Mucosa of gallbladder (tissue), 1 donor: ENCODE measurements at regions not wholly inside any gene's neighbourhood (a gene's known extent, or its start where the extent isn't known, plus 50 kb on each side); places are given as distances from the start of the nearest gene placed in this dataset.
"Not testable (repeated sequence)": the region's sequence is repeated elsewhere in the genome, so short reads cannot be mapped to it uniquely, and the experiment has no call there.

Source experiments
- DNase-seq: peaks from one replicate; pipeline ENCODE4 v3.0.0-alpha.2; 2020; ENCODE audit warnings: low spot score
- donor health status: DM: no; HTN: no; CAD: no.

DNA sequence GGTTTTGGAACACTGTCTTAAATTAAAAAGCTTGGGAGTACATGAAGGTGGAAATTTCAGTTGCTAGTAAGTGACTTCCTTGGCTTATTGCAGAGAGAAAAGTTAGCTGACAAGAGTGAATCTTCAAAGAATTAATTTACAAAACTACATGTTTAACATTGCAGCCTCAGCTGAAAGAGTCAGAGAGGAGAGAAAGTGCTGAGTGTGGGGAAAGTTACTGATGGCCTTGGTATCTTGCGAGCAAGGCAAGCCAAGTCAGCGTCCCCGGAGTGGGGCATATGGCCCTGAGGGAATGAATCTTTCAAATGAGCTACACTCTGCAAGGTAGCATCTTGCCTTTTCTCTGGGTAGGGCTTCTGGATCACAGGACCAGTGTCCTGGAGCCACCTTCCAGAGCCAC is 131.3 kb downstream of the LPIN1 start:
- no peak for DNase-seq

DNA sequence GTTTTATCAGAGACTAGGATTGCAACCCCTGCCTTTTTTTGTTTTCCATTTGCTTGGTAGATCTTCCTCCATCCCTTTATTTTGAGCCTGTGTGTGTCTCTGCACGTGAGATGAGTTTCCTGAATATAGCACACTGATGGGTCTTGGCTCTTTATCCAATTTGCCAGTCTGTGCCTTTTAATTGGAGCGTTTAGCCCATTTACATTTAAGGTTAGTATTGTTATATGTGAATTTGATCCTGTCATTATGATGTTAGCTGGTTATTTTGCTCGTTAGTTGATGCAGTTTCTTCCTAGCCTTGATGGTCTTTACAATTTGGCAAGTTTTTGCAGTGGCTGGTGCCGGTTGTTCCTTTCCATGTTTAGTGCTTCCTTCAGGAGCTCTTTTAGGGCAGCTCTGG is 138.8 kb downstream of the LPIN1 start:
- not testable (repeated sequence) for DNase-seq

DNA sequence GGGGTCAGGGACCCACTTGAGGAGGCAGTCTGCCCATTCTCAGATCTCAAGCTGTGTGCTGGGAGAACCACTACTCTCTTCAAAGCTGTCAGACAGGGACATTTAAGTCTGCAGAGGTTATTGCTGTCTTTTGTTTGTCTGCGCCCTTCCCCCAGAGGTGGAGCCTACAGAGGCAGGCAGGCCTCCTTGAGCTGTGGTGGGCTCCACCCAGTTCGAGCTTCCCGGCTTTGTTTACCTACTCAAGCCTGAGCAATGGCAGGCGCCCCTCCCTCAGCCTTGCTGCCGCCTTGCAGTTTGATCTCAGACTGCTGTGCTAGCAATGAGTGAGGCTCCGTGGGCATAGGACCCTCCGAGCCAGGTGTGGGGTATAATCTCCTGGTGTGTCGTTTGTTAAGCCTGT is 140.5 kb downstream of the LPIN1 start:
- not testable (repeated sequence) for DNase-seq

DNA sequence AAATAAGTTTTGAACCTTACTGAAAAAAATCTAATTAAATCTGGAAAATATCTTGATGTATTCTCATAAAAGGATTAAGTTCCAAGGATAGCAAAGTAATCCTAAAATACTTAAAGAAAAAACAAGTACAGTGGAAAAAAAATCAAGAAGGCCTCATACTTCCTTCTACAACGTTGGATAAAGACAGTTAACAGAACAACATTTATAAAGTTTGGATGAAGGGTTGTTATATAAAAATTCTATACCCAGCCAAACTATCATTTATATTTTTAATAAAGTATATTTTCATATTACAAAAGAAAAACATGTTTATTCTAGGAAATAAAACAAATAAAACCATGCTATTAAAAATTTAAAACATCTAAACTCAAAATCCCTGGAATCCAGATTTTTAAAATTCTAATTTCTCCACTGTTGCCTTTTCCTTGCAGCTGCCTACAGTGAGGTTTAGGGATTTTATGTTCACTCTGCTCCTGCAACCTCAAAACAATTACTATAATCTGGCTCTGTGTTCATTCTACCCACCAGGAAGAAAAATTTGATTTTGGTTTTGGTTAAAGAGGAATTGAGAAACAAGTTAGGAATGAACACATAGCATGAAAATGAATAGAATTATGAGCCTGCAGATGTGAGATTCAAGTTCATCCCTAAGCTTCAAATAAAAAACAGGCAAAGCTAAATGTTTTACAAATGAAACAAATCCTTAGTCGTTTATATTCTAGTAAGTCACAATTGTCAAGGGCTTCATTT is 142.8 kb downstream of the LPIN1 start:
- no peak for DNase-seq

DNA sequence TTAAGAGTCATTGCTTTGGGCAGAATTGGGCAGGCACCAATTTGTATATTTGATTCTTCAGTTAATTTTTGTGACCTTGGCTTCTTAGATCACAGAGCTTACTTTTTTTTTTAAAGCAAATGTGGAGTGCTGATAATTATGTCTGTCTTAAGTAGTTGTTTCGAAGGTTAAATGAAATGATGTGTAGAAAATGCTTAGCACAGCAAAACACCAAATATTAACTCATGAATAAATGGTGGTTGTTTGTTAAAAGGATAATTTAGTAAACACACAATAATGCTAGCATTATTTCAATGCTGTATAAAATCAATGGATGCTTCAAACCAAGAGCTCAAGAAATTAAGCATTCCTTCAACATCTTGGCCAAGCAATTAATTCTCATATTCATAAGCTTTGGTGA is 143.4 kb downstream of the LPIN1 start:
- no peak for DNase-seq

DNA sequence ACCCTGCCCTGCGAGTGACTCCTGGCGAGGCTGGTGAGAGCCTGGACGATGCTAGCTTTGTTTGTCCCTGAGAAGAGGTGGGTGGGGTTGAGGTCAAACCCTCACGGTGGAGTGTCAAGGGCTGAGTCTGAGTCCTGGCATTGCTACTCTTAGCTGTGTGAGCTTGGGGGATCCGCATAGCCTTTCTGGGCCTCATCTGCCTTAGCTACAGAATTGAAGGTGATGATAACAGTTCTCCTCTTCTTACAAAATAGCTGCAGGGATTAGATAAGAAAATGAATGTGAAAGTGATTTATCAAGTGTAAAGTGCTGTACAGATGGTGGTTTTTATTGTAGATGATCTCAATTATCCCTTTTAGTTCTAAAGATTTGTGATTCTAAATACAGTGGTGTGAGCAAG is 144.6 kb downstream of the LPIN1 start:
- no peak for DNase-seq

DNA sequence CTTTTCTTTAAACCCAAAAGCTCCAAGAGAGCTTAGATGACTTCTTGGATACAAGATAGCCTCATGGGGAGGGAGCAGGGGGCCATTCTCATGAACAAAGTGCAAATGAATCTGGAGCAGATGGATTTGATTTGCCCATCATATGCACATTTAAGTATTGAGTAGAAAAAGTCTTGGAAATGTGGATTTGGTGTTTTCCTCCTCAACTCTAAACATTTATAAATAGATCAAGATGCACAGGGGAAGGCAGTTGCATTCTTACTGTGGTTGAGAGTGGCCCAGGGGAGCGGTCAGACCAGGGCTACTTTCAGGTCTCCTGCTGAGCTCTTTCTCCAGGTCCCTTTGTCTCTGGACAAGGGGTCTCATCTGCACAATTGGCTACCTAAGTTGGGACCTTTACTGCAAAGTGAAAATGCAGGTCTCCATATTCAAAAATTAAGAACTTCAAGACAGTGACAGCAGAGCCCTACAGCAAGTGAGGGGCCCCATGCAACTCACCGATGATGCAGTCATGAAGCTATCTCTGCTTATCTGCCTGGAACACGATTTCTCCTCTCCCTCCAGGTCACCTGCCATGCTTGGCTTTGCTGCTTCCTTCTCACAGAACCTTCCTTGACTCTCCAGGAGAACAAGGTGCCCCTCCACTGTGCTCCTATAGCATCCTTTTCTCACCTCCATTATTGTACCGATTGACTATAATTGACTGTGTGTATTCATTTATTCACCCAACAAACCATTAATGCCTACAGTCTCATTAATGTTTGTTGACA is 145.4 kb downstream of the LPIN1 start:
- DNase-seq, result no peak

DNA sequence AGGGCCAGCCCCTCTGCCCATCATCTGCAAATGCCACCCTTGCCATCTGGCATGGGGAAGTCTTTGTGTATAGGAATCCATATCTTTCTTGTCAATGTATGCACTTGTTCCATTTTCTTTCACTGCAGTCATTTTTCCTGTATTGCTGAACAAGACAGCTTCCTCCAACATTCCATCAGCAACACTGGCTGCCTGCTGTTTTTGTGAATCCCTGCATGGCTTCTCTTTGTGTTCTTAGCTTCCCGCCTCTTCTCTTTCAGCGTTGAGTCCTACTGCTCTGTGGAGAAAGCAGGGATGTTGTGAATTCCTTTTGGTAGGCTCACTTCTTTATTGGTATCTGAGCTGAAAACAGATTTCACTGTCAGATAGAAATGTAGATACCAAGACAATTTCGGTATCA is 150.0 kb downstream of the LPIN1 start:
- DNase-seq, result no peak

DNA sequence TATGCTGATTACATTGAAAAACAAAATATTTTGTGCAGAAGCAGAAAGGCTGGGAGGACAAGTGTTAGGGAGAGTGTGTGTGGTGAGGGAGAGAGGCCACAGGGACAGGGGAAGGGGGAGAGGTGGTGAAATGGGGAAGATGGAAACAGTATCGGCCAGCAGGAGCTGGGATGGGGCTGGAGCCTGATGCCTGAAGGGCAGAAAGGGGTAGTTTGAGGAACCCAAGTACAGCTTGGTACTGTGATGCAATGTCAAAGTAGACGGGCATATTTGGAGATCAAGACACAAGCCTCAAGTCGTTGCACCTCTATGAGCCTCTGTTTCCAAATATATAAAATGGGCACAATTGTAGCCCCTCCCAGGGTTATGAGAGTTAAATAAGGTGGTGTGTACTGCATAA is 152.1 kb downstream of the LPIN1 start:
- no peak for DNase-seq

DNA sequence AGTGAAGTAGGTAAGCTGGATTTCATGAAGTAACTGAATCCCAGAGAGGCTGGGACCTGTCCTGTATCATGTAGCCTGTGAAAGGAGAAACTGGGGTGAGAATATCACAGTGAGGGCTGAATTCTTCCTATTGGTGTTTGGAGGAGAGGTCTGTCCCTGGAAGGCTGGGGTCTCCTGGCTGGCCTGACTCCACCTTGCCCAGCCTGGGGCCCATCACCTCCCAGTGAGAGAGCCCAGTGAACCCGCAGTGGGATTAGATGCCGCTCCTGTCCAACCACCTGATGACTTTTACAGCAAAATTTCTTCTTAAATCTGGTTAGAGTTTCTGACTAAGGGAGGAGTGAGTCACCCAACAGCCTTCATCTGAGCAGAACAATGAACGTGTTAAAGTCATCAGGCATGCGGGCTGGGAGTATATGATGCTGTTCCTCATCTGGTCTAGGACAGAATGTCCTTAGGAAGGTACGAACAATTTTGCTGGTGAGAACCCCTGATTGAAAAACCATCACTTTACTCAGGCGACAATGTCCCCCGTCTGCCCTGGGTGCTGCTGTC is 152.9 kb downstream of the LPIN1 start:
- no peak for DNase-seq

DNA sequence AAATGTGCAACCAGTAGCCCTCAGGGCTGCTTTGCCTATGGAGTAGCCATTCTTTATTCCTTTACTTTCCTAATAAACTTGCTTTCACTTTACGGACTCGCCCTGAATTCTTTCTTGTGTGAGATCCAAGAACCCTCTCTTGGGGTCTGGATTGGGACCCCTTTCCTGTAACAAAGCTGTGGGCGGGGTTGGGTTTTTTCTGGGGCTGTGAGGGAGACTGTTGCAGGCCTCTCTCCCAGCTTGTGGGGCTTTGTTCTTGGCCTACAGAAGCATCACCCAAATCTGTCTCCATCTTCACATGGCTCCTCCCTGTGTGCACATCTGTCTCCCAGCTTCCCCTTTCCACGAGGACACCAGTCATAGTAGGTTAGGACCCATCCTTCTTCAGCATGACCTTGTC is 154.5 kb downstream of the LPIN1 start:
- DNase-seq, result not testable (repeated sequence)

DNA sequence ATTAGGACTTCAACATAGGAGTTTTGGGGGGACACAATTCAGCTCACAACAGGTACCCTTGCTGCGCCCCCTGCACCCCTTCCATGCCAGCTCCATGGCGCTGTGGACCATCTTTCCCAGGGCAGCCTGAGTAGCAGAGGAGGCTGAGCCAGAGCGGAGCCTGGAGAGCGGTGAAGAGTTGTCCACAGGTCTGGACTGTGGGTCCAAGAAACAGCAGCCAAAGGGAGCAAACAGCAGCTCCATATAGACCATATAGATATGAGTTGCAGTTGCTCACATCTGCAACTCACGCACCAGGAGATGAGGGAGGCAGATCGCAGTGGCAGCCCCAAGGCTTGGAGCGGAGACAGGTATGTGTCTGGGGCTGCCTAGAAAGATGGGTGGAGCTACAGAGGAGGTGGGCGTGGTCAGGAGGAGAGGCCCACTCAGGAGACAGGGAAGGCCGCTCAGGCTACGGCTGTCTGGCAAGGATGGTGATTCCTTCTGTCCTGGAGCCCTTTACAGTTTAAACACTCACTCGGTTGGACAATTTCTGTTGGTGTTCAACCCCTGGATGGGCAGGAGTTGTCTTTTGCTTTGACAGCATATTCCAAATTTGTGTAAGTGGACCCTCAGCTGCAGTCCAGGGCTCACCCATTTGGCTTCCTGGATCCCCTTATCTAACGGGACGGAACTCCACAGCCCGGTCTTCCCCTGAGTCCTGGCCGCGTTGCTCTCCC is 155.1 kb downstream of the LPIN1 start:
- no peak for DNase-seq

DNA sequence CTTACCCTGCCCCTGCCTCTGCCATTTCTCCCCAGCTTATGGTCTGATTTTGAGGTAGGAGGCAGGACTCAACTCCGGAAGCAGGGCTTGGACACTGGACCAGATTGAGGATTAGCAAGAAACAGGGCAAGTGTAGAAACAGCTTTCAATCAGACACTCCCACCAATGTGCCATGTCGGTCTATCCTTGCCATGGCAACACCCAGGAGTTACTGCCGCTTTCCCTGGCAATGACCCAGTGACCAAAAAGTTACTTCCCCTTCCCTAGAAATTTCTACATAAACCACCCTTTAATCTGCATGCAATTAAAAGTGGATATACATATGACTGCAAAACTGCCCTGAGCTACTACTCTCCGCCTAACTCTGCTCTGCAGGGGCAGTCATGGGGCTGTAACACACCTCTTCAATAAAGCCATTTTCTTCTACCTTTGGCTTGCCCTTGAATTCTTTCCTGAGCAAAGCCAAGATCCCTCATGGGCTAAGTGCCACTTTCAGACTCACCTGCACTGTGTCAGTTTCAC is 156.7 kb downstream of the LPIN1 start:
- no peak for DNase-seq

DNA sequence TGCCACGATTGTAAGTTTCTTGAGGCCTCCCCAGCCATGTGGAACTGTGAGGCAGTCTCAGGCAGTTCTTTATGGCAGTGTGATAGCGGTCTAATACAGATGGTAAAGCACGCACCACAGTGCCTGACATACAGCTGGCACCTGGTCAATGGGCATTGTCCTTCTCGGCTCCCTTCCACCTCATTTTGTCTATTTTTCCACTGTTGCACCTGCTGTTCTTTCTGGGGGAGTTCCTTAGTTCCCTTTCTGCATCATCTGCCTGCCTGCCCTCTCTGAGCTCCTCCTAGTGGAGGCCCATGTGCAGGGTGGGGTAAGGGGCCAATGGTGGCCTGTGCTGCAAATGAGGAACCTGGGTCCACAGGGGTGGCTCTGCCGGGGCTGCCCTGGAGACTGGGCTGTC is 157.6 kb downstream of the LPIN1 start:
- no peak for DNase-seq

DNA sequence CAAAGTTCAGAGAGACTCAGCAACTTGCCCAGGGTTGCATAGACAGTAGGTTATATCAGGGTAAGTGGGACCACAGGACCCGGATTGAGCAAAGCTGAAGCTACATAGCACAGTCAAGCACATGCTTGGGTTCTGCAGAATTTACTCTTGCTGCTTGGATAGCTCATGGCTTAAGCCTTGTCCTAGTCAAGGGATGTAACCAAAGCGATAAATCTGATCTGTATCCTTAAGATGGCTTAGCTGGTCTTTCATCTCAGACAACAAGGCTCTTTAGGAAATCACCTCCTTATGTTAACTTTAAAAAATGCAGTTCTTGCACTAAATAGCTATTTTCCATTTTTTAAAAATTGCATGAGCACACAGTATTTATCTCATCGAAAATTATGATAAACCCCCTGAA is 158.5 kb downstream of the LPIN1 start:
- no peak for DNase-seq

DNA sequence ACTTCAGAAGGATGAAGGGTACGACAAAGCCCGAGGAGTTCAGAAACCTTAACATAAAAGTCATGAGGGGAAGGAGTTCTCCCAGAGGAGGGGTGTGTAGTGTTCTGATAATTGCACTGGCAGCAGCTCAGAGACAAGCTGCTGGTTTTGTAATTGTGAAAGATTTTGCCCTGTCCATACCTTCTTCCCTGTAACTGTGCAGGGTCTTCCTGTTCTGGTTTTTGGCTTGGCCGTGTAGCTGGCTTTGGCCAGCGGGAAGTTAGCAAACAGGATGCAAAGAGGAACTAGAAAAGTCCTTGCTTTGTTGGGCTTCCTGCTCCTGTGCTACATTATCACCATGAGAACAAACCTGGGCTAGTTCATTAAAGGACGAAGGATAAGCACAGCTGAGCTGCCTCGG is 160.8 kb downstream of the LPIN1 start:
- no peak for DNase-seq

DNA sequence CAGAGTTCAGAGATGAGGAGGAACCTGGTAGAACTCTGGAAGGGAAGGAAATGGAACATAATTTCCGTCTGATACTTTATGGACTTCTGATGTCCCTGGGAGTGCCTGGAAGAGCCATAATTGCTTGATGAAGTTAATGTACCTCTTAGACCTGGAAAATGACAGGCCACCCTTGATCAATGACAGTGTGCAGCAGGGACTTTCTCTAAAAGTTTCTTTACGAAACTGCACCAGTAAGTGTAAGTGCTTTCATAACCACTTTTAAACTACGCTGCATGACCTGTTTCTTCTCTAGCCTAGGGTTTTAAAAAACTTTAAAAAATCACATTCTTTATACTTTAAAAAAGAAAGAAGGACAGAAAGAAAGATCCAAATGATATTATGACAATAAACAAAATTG is 164.5 kb downstream of the LPIN1 start:
- DNase-seq, result no peak

DNA sequence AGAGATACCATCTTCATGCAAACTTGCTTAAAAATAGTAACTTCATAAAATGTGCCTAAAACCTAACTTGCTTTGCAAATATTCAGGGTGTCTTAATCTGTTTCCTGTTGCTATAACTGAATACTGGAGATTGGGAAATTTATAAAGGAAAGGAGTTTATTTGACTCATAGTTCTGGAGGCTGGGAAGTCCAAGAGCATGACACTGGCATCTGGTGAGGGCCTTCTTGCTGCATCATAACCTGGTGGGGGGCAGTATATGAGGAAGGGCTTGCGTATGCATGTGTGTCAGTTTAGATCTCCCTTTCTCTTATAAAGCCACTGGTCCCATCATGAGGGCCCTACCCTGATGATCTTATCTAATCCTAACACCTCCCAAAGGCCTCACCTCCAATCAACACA is 166.5 kb downstream of the LPIN1 start:
- no peak for DNase-seq

DNA sequence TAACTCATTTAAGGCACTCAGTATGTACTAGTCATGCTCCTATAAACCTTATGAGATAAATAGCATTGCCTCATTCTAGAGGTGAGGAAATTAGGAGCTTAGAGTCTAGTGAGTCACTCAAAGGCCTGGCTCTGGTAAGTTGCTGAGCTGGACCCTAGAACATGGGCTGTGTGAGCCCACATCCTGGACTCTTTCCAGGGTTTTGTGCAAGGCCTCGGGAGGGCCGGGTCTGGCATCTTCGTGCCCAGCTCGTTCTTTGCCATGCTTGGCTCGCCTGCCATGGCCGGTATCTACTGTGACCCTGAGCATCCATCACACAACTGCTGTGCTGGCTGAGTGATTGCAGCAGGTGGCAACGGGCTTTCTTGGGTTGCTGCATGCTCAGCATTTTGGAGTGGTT is 168.0 kb downstream of the LPIN1 start:
- DNase-seq, result no peak

DNA sequence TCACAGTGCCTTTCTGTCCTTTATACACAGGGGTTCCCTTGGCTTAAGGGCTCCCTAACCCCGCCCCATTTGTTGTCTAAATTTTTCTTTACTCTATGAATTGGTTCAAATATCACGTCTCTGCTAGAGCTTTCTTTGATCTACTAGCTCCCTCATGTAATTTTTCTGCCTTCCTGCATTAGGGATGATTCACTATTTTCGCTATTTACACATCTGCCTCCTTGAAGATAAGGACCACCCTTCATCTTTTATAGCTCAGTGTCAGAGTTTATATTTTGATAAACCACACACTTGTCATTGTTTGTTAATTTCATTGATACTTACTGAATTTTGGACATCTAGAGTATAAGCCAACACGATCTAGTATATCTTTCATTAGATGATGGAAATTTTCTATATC is 169.2 kb downstream of the LPIN1 start:
- no peak for DNase-seq

DNA sequence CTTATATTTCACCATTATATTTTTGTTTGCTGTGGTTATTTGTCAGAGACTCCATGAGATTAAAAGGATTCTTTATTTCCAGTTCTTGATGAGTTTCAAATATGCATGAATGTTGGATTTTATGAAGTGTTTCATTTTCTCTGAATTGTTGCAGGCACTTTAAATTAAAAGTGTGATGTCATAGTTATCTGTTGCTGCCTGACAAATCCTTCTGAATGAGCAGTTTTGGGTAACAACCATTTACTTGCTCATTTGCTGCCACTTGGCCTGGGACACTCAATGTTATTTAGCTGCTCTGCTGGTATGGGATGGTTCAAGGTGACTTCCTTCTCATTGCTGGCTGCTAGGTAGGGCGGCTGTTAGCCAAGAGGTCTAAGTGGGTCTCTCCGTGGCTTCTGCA is 173.5 kb downstream of the LPIN1 start:
- DNase-seq, result no peak

DNA sequence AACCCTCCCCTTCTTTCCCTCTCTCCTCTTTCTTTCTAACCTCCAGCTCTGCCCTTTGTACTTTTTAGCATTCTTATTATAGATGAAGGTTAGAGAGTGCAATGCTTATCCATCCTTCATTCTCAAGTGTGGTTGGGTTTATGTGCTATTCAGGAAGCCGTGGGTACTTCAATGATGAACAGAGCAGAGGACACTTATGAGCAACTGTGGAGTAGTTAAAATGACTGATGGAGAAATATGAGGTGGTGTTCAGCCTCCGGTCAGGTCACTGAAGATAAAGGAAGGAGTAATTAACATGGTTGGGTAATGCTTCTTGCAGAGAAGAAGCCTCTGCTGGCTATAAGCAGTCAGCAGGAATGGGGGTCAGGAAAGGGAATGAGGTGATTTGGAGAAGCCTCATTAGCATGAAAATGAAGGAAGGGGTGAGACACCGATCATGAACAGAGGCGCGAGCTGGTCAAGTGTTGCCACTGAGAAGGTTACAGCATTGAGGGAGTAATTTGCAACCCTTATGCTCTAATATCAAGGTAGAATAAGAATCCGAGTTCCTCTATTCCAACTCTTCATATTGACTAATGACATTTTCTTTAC is 174.7 kb downstream of the LPIN1 start:
- DNase-seq, result no peak
